ENCODE measurements at regions not wholly inside any gene's neighbourhood (a gene's known extent, or its start where the extent isn't known, plus 50 kb on each side); places are given as distances from the start of the nearest gene placed in this dataset.

GRCh38 chr4:157992038-157992705 is 180.7 kb downstream of the GASK1B start:
- TF ChIP-seq, protein P1, sequence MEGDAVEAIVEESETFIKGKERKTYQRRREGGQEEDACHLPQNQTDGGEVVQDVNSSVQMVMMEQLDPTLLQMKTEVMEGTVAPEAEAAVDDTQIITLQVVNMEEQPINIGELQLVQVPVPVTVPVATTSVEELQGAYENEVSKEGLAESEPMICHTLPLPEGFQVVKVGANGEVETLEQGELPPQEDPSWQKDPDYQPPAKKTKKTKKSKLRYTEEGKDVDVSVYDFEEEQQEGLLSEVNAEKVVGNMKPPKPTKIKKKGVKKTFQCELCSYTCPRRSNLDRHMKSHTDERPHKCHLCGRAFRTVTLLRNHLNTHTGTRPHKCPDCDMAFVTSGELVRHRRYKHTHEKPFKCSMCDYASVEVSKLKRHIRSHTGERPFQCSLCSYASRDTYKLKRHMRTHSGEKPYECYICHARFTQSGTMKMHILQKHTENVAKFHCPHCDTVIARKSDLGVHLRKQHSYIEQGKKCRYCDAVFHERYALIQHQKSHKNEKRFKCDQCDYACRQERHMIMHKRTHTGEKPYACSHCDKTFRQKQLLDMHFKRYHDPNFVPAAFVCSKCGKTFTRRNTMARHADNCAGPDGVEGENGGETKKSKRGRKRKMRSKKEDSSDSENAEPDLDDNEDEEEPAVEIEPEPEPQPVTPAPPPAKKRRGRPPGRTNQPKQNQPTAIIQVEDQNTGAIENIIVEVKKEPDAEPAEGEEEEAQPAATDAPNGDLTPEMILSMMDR (IDR thresholded peaks at IDR 0.05), result peak; percentile 61 to 85 (median 76)
- TF ChIP-seq POLR2AphosphoS5 (IDR thresholded peaks at IDR 0.05), result no peak
- no peak for TF ChIP-seq POLR2A (IDR thresholded peaks at IDR 0.05)
